T follicular helper cell (primary cell): ENCODE measurements at regions not wholly inside any gene's neighbourhood (a gene's known extent, or its start where the extent isn't known, plus 50 kb on each side); places are given as distances from the start of the nearest gene placed in this dataset.
A peak's percentile ranks its signal among the peaks of the same experiment; 100 is the strongest.

Experiments used
- DNase-seq: peaks from one replicate; pipeline ENCODE4 v3.0.0-alpha.2; 2020; ENCODE audit warnings: low read depth

- DNase-seq = no peak
These were observed 60.7 kb upstream of the NFKB1 start for GRCh38 chr4:102440498-102440897.

- no peak for DNase-seq
These were observed 58.9 kb upstream of the NFKB1 start for GRCh38 chr4:102441978-102442911.

- no peak for DNase-seq
These were observed 56.4 kb upstream of the NFKB1 start for GRCh38 chr4:102444752-102445151.

GRCh38 chr4:102445213-102445612 lies 55.9 kb upstream of the NFKB1 start:
- DNase-seq = no peak

GRCh38 chr4:102447413-102447812 lies 53.7 kb upstream of the NFKB1 start:
- no peak for DNase-seq

GRCh38 chr4:102449751-102450352 lies 51.3 kb upstream of the NFKB1 start:
- DNase-seq = peak; percentile 31

- DNase-seq = no peak
These were observed 49.9 kb upstream of the NFKB1 start for GRCh38 chr4:102451266-102451665.
